HCT116 (cell line): ENCODE measurements at regions not wholly inside any gene's neighbourhood (a gene's known extent, or its start where the extent isn't known, plus 50 kb on each side); places are given as distances from the start of the nearest gene placed in this dataset.

Source experiments
- ATAC-seq: fragments of 200-7000 bp; cut with Tn5 transposase; 2 replicates; pipeline ENCODE4 v1.9.1; 2020; ENCODE audit warnings: mild to moderate bottlenecking, moderate library complexity
- BruUV-seq: library from RNA; stranded (reverse); fragments of 400-500 nt; replicated peaks from 2 replicates; lab custom pipeline; 2021; lab: Mats Ljungman, UMichigan
- CTCF ChIA-PET: fragments of 300-600 bp; sonication (Branson Sonifier 250); formaldehyde crosslinking; loops from one replicate; lab custom pipeline; 2021; ENCODE audit warnings: antibody characterized with exemption; lab: Charles Lee
- POLR2A ChIA-PET: fragments of 300-600, 350-600 bp; sonication (Branson Sonifier 250); formaldehyde crosslinking; loops from one replicate; lab custom pipeline; 2021; ENCODE audit warnings: antibody characterized with exemption; lab: Charles Lee
- RAD21 ChIA-PET, 2 experiments: fragments of 300-600 bp; sonication (Branson Sonifier 250); formaldehyde crosslinking; loops; one replicate each; lab custom pipeline; 2023; ENCODE audit warnings: low total read pairs in 2 of 2; ENCODE audit not compliant: uncharacterized antibody in 2 of 2, unreplicated experiment in 2 of 2, low non-redundant PET in 1 of 2; lab: Charles Lee
- DNase-seq: peaks from one replicate; pipeline ENCODE4 v3.0.0-alpha.2; 2010; ENCODE audit warnings: low read depth, low spot score
- H2AFZ ChIP-seq: fragments of 200-600 bp; shearing (Covaris generic), sonication (generic); 2 replicates; pipeline ENCODE4 v1.6.1; 2017; ENCODE audit warnings: low read depth, mixed run types, mixed read lengths, antibody characterized with exemption, low read length; ENCODE audit not compliant: poor library complexity, severe bottlenecking
- H3K27ac ChIP-seq: 2 replicates; pipeline ENCODE4 v1.5.1; 2012; ENCODE audit warnings: low read depth, low read length
- H3K27me3 ChIP-seq: fragments of 200-600 bp; sonication (generic); 2 replicates; pipeline ENCODE4 v1.6.1; 2016; ENCODE audit warnings: mixed run types, low read length, mixed read lengths; ENCODE audit not compliant: insufficient read depth
- H3K36me3 ChIP-seq, 2 experiments: fragments of 200-500 bp in 1 of 2; fragments of 200-600 bp in 1 of 2; sonication (Bioruptor generic) in 1 of 2; sonication (generic) in 1 of 2; 2 replicates each; pipeline versions ENCODE4 v1.5.1 to v1.6.1; 2014 to 2016; ENCODE audit warnings: low read length in 2 of 2, inconsistent platforms in 1 of 2, mixed read lengths in 1 of 2, mixed run types in 1 of 2; ENCODE audit not compliant: insufficient read depth in 2 of 2, control insufficient read depth in 1 of 2
- H3K4me1 ChIP-seq, 2 experiments: fragments of 200-600 bp in 1 of 2; sonication (generic) in 1 of 2; 2 replicates each; pipeline versions ENCODE4 v1.5.1 to v1.6.1; 2012 to 2017; ENCODE audit warnings: low read length in 2 of 2, inconsistent platforms in 1 of 2, mild to moderate bottlenecking in 1 of 2, mixed read lengths in 1 of 2, mixed run types in 1 of 2, moderate library complexity in 1 of 2; ENCODE audit not compliant: insufficient read depth in 2 of 2, control insufficient read depth in 1 of 2
- H3K4me2 ChIP-seq: fragments of 200-600 bp; sonication (generic); 2 replicates; pipeline ENCODE4 v1.6.1; 2017; ENCODE audit warnings: mixed run types, low read length, mixed read lengths
- H3K4me3 ChIP-seq, 2 experiments: fragments of 200-600 bp in 1 of 2; sonication (generic) in 1 of 2; replicated peaks in 1 of 2; 2 replicates each; pipeline ENCODE4 v1.5.1; 2011 to 2016; ENCODE audit warnings: low read length in 2 of 2, control low read depth in 1 of 2, low read depth in 1 of 2, mild to moderate bottlenecking in 1 of 2, mixed read lengths in 1 of 2, mixed run types in 1 of 2
- H3K79me2 ChIP-seq: fragments of 200-600 bp; sonication (generic); 2 replicates; pipeline ENCODE4 v1.6.1; 2017; ENCODE audit warnings: mild to moderate bottlenecking, mixed run types, low read length, moderate library complexity, mixed read lengths; ENCODE audit not compliant: insufficient read depth
- H3K9ac ChIP-seq: fragments of 200-600 bp; sonication (generic); 2 replicates; pipeline ENCODE4 v1.6.1; 2016; ENCODE audit warnings: low read length, mixed read lengths
- H3K9me2 ChIP-seq: fragments of 200-600 bp; sonication (generic), shearing (Covaris generic); 2 replicates; pipeline ENCODE4 v1.6.1; 2017; ENCODE audit warnings: mixed run types, mild to moderate bottlenecking, moderate library complexity; ENCODE audit not compliant: insufficient read depth
- H3K9me3 ChIP-seq, 2 experiments: fragments of 200-500 bp in 1 of 2; fragments of 200-600 bp in 1 of 2; sonication (Bioruptor generic) in 1 of 2; sonication (generic) in 1 of 2; 2 replicates each; pipeline ENCODE4 v1.6.1; 2014 to 2017; ENCODE audit warnings: low read length in 2 of 2, mixed read lengths in 2 of 2, inconsistent platforms in 1 of 2, low read depth in 1 of 2, mild to moderate bottlenecking in 1 of 2, mixed run types in 1 of 2, moderate library complexity in 1 of 2; ENCODE audit not compliant: control insufficient read depth in 1 of 2, insufficient read depth in 1 of 2
- H4K20me1 ChIP-seq: fragments of 200-600 bp; sonication (generic), shearing (Covaris generic); 2 replicates; pipeline ENCODE4 v1.6.1; 2017; ENCODE audit warnings: mixed run types, mild to moderate bottlenecking, moderate library complexity; ENCODE audit not compliant: insufficient read depth
- CEBPB ChIP-seq: IDR thresholded peaks from 2 replicates; pipeline ENCODE4 v1.6.1; 2012; ENCODE audit warnings: low read depth
- CTCF ChIP-seq, 3 experiments: fragments of 200-600 bp in 1 of 3; sonication (generic) in 1 of 3; IDR thresholded peaks in 2 of 3; conservative IDR thresholded peaks in 1 of 3; 2 replicates each; pipeline ENCODE4 v1.5.1; 2012 to 2017; ENCODE audit warnings: low read depth in 2 of 3, low read length in 2 of 3, antibody characterized with exemption in 1 of 3, borderline replicate concordance in 1 of 3, control low read depth in 1 of 3, mild to moderate bottlenecking in 1 of 3, mixed read lengths in 1 of 3, mixed run types in 1 of 3, moderate library complexity in 1 of 3; ENCODE audit not compliant: insufficient read depth in 1 of 3
- EZH2 ChIP-seq: fragments of 200-600 bp; sonication (generic); IDR thresholded peaks from 2 replicates; pipeline ENCODE4 v1.6.1; 2017; ENCODE audit warnings: antibody characterized with exemption, mixed run types
- EZH2phosphoT487 ChIP-seq: fragments of 200-600 bp; IDR thresholded peaks from 2 replicates; pipeline ENCODE4 v1.6.1; 2018; ENCODE audit warnings: antibody characterized with exemption, borderline replicate concordance
- FOSL1 ChIP-seq: IDR thresholded peaks from 2 replicates; pipeline ENCODE4 v1.6.1; 2012; ENCODE audit warnings: low read depth
- JUND ChIP-seq: IDR thresholded peaks from 2 replicates; pipeline ENCODE4 v1.6.1; 2012
- POLR2AphosphoS5 ChIP-seq: IDR thresholded peaks from 2 replicates; pipeline ENCODE4 v1.6.1; 2011; ENCODE audit warnings: mild to moderate bottlenecking, low read depth, low read length, moderate library complexity
- SIN3A ChIP-seq: IDR thresholded peaks from 2 replicates; pipeline ENCODE4 v1.6.1; 2012; ENCODE audit warnings: low read depth
- YY1 ChIP-seq: IDR thresholded peaks from 2 replicates; pipeline ENCODE4 v1.6.1; 2011; ENCODE audit warnings: low read length, low read depth, moderate library complexity, mild to moderate bottlenecking; ENCODE audit not compliant: insufficient replicate concordance; ENCODE audit errors: extremely low read depth
- ZNF274 ChIP-seq: fragments of 200-500 bp; sonication (Bioruptor generic); IDR thresholded peaks from 2 replicates; pipeline ENCODE4 v1.6.1; 2014; ENCODE audit warnings: mild to moderate bottlenecking, low read depth, low read length, inconsistent platforms
- intact Hi-C: fragments of 100-400 bp; cut with micrococcal nuclease; formaldehyde crosslinking; loops from 2 replicates; pipeline ENCODE4 v1.10.0; 2022
- TF ChIP-seq, protein P1 (sequence below): IDR thresholded peaks from 2 replicates; pipeline ENCODE4 v1.6.1; 2012; ENCODE audit warnings: low read depth

DNA sequence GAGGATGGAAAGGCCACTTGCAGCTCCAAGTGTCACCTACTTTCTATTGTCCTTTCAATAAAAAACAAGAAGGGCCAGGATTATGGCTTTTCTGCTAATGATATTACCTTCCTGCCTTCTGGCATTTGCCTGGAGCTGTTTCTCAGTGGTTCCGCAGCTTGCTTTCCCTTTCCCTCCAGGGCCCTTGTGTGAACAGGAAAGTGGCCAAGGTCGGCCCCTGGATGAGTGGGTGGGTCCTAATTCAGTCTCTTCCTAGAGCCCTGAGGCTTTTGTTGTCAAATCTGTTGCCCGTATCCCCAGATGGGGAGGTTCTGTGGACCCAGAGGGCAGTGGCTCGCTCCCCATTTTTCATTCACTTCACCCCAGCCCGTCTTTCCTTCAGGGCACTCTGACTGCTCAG is 64.2 kb upstream of the UMPS start:
- ChIA-PET RAD21 (no interaction called here), POLR2A (no interaction called here)
- intact Hi-C loops = no loop called here
- Histone ChIP-seq H3K36me3 (no peaks in the 10 kb centered on the region), H3K27ac (no peak overlapping the region), H2AFZ (no peak overlapping the region), H3K9me2 (no peaks in the 10 kb centered on the region), H3K27me3 (no peaks in the 10 kb centered on the region), H3K4me2 (no peak overlapping the region), H3K4me1 (peaks cover 0 to 5% of the 10 kb centered on the region in 2 experiments; a peak in 1 of 4 replicates), H3K9ac (no peak overlapping the region), H4K20me1 (no peaks in the 10 kb centered on the region)
- no peak for ATAC-seq
- TF ChIP-seq YY1 (no peak), JUND (no peak), CEBPB (no peak), POLR2AphosphoS5 (no peak), FOSL1 (no peak), EZH2phosphoT487 (no peak), SIN3A (no peak), CTCF (IDR thresholded peaks at IDR 0.05 in 2 of 3, conservative IDR thresholded peaks at IDR 0.05 in 1 of 3; ENCODE audit: borderline replicate concordance in 1 of 3, insufficient read depth in 1 of 3, low read depth in 2 of 3, low read length in 2 of 3) (no peak), ZNF274 (no peak), EZH2 (no peak)
- TF ChIP-seq, protein P1, sequence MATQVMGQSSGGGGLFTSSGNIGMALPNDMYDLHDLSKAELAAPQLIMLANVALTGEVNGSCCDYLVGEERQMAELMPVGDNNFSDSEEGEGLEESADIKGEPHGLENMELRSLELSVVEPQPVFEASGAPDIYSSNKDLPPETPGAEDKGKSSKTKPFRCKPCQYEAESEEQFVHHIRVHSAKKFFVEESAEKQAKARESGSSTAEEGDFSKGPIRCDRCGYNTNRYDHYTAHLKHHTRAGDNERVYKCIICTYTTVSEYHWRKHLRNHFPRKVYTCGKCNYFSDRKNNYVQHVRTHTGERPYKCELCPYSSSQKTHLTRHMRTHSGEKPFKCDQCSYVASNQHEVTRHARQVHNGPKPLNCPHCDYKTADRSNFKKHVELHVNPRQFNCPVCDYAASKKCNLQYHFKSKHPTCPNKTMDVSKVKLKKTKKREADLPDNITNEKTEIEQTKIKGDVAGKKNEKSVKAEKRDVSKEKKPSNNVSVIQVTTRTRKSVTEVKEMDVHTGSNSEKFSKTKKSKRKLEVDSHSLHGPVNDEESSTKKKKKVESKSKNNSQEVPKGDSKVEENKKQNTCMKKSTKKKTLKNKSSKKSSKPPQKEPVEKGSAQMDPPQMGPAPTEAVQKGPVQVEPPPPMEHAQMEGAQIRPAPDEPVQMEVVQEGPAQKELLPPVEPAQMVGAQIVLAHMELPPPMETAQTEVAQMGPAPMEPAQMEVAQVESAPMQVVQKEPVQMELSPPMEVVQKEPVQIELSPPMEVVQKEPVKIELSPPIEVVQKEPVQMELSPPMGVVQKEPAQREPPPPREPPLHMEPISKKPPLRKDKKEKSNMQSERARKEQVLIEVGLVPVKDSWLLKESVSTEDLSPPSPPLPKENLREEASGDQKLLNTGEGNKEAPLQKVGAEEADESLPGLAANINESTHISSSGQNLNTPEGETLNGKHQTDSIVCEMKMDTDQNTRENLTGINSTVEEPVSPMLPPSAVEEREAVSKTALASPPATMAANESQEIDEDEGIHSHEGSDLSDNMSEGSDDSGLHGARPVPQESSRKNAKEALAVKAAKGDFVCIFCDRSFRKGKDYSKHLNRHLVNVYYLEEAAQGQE = no peak
- TF ChIP-seq, all 23 proteins: peak for 0
- no peak for DNase-seq
- H3K79me2 ChIP-seq = no peaks in the 10 kb centered on the region
- no peaks in the 10 kb centered on the region for H3K9me3 ChIP-seq
- BruUV-seq = no TSS peak
- no peak overlapping the region for H3K4me3 ChIP-seq
- CTCF ChIA-PET = no interaction called here
